ENCODE measurements at regions not wholly inside any gene's neighbourhood (a gene's known extent, or its start where the extent isn't known, plus 50 kb on each side); places are given as distances from the start of the nearest gene placed in this dataset.

DNA sequence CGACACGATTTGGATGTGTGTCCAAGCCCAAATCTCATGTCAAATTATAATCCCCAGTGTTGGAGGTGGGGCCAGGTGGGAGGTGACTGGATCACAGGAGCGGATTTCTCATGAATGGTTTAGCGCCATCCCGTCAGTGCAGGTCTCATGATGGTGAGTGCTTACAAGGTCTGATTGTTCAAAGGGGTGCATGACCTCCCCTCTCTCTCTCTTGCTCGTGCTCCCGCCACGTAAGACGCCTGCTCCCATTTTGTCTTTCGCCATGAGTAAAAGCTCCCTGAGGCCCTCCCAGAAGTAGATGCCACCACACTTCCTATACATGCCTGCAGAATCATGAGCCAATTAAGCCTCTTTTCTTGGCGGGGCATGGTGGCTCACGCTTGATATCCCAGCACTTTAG, 71.5 kb upstream of the NANOS1 start:
- TF ChIP-seq GATA2 (CRISPR knock-in tag; IDR thresholded peaks at IDR 0.05) = no peak
- no peak for TF ChIP-seq SMC3 (IDR thresholded peaks at IDR 0.05; ENCODE audit: low read depth, low read length)
- no peak for TF ChIP-seq FOXJ3 (CRISPR knock-in tag; IDR thresholded peaks at IDR 0.05)
- TF ChIP-seq YY1 (IDR thresholded peaks at IDR 0.05; ENCODE audit: low read depth) = no peak
- no peak for TF ChIP-seq ELF1 (IDR thresholded peaks at IDR 0.05)
- TF ChIP-seq, protein P1, sequence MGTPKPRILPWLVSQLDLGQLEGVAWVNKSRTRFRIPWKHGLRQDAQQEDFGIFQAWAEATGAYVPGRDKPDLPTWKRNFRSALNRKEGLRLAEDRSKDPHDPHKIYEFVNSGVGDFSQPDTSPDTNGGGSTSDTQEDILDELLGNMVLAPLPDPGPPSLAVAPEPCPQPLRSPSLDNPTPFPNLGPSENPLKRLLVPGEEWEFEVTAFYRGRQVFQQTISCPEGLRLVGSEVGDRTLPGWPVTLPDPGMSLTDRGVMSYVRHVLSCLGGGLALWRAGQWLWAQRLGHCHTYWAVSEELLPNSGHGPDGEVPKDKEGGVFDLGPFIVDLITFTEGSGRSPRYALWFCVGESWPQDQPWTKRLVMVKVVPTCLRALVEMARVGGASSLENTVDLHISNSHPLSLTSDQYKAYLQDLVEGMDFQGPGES (IDR thresholded peaks at IDR 0.05; ENCODE audit: low read depth, low read length) = no peak
- TF ChIP-seq RAD21 (IDR thresholded peaks at IDR 0.05; ENCODE audit: low read length) = no peak
- TF ChIP-seq, protein P2, sequence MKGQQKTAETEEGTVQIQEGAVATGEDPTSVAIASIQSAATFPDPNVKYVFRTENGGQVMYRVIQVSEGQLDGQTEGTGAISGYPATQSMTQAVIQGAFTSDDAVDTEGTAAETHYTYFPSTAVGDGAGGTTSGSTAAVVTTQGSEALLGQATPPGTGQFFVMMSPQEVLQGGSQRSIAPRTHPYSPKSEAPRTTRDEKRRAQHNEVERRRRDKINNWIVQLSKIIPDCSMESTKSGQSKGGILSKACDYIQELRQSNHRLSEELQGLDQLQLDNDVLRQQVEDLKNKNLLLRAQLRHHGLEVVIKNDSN (IDR thresholded peaks at IDR 0.05; ENCODE audit: borderline replicate concordance, low read depth) = no peak
- no peak for TF ChIP-seq JUND (IDR thresholded peaks at IDR 0.05)
- no peak for TF ChIP-seq RCOR1 (IDR thresholded peaks at IDR 0.05; ENCODE audit: low read length)
- no peak for TF ChIP-seq TEAD4 (IDR thresholded peaks at IDR 0.05; ENCODE audit: borderline replicate concordance, insufficient read depth)
- no peak for TF ChIP-seq EZH2phosphoT487 (IDR thresholded peaks at IDR 0.05; ENCODE audit: borderline replicate concordance, low read depth)
- no peak for TF ChIP-seq MEF2A (IDR thresholded peaks at IDR 0.05; ENCODE audit: borderline replicate concordance, low read depth)
- Histone ChIP-seq H3K79me2 (ENCODE audit: insufficient read depth) (no peaks in the 10 kb centered on the region), H3K36me3 (replicated peaks in 1 of 2; ENCODE audit: control insufficient read depth in 1 of 2, insufficient read depth in 2 of 2, low read length in 1 of 2) (no peaks in the 10 kb centered on the region), H3K4me1 (ENCODE audit: control insufficient read depth in 1 of 2, insufficient read depth in 2 of 2, low read depth in 1 of 2, low read length in 1 of 2) (peaks cover 5 to 7% of the 10 kb centered on the region in 2 experiments; a peak in 1 of 4 replicates), H2AFZ (ENCODE audit: low read depth) (no peak overlapping the region), H3K9me2 (no peaks in the 10 kb centered on the region), H4K20me1 (ENCODE audit: insufficient read depth) (no peaks in the 10 kb centered on the region), H3K9me3 (no peaks in the 10 kb centered on the region), H3K4me2 (no peak overlapping the region), H3K27ac (ENCODE audit: low read depth in 2 of 2, low read length in 1 of 2) (no peak overlapping the region), H3K9ac (no peak overlapping the region), H3K4me3 (ENCODE audit: low read depth in 2 of 2, low read length in 1 of 2) (no peak overlapping the region), H3K27me3 (ENCODE audit: insufficient read depth) (no peaks in the 10 kb centered on the region; the same call in 1 of the 2 replicates), H3F3A (replicated peaks; ENCODE audit: insufficient read depth) (no peaks in the 10 kb centered on the region)
- no peak for DNase-seq
- POLR2A ChIA-PET = no interaction called here
- 93% methylated on average over 12 of the region's 12 CpGs for WGBS (ENCODE audit: low lambda C conversion rate)
- CTCF ChIA-PET = no interaction called here

DNA sequence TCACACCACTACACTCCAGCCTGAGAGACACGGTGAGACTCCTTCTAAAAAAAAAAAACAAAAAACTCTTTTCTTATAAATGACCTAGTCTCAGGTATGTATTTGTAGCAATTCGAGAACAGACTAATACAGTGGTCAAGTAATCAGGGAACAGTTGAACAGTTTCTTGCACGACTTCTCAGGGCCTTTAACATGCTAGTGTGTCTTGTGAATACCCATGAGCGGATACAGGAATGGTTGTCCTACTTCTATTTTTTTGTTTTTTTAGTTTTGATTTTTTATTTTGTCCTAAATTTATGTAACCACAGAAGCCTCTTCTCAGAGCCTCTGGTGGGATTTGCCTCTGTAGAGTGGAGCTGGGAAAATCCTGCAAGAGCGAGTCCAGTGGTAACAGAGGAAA, 71.0 kb upstream of the NANOS1 start:
- no peak overlapping the region for H3K27ac ChIP-seq (ENCODE audit: low read depth in 2 of 2, low read length in 1 of 2)
- no peaks in the 10 kb centered on the region for H3F3A ChIP-seq (replicated peaks; ENCODE audit: insufficient read depth)
- H3K9ac ChIP-seq = no peak overlapping the region
- no peaks in the 10 kb centered on the region for H3K9me3 ChIP-seq
- no peaks in the 10 kb centered on the region for H3K36me3 ChIP-seq (replicated peaks in 1 of 2; ENCODE audit: control insufficient read depth in 1 of 2, insufficient read depth in 2 of 2, low read length in 1 of 2)
- no peaks in the 10 kb centered on the region for H4K20me1 ChIP-seq (ENCODE audit: insufficient read depth)
- DNase-seq = no peak
- peaks cover 5 to 7% of the 10 kb centered on the region in 2 experiments; a peak in 1 of 4 replicates for H3K4me1 ChIP-seq (ENCODE audit: control insufficient read depth in 1 of 2, insufficient read depth in 2 of 2, low read depth in 1 of 2, low read length in 1 of 2)
- TF ChIP-seq CHD2 (IDR thresholded peaks at IDR 0.05; ENCODE audit: low read length, partially characterized antibody) (no peak), EP300 (IDR thresholded peaks at IDR 0.05; ENCODE audit: borderline replicate concordance in 1 of 2, low read depth in 1 of 2, low read length in 1 of 2) (no peak), TAF1 (IDR thresholded peaks at IDR 0.05; ENCODE audit: borderline replicate concordance, low read depth, low read length) (no peak), EZH2phosphoT487 (IDR thresholded peaks at IDR 0.05; ENCODE audit: borderline replicate concordance, low read depth) (no peak)
- TF ChIP-seq, protein P3, sequence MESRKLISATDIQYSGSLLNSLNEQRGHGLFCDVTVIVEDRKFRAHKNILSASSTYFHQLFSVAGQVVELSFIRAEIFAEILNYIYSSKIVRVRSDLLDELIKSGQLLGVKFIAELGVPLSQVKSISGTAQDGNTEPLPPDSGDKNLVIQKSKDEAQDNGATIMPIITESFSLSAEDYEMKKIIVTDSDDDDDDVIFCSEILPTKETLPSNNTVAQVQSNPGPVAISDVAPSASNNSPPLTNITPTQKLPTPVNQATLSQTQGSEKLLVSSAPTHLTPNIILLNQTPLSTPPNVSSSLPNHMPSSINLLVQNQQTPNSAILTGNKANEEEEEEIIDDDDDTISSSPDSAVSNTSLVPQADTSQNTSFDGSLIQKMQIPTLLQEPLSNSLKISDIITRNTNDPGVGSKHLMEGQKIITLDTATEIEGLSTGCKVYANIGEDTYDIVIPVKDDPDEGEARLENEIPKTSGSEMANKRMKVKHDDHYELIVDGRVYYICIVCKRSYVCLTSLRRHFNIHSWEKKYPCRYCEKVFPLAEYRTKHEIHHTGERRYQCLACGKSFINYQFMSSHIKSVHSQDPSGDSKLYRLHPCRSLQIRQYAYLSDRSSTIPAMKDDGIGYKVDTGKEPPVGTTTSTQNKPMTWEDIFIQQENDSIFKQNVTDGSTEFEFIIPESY (IDR thresholded peaks at IDR 0.05; ENCODE audit: borderline replicate concordance, low read depth) = no peak
- H3K4me3 ChIP-seq (ENCODE audit: low read depth in 2 of 2, low read length in 1 of 2) = no peak overlapping the region
- CTCF ChIA-PET = interaction anchor here (0.5 kb wide), 1 partner anchor 9 kb away, joined by 3 read pairs; no protein-coding TSS in a partner anchor
- H3K27me3 ChIP-seq (ENCODE audit: insufficient read depth) = no peaks in the 10 kb centered on the region; the same call in 1 of the 2 replicates
- no peak overlapping the region for H2AFZ ChIP-seq (ENCODE audit: low read depth)
- no peak overlapping the region for H3K4me2 ChIP-seq
- no peaks in the 10 kb centered on the region for H3K79me2 ChIP-seq (ENCODE audit: insufficient read depth)
- POLR2A ChIA-PET = no interaction called here
- 88% methylated on average over 5 of the region's 5 CpGs for WGBS (ENCODE audit: low lambda C conversion rate)
- no peaks in the 10 kb centered on the region for H3K9me2 ChIP-seq
